ENCODE measurements at regions not wholly inside any gene's neighbourhood (a gene's known extent, or its start where the extent isn't known, plus 50 kb on each side); places are given as distances from the start of the nearest gene placed in this dataset.

- Mint-ChIP-seq H3K27me3 (ENCODE audit: low read depth in 3 of 3) (no peaks in the 10 kb centered on the region), H3K36me3 (no peaks in the 10 kb centered on the region), H3K9me3 (peaks cover 9 to 19% (median 18%) of the 10 kb centered on the region in 7 donors), H3K4me3 (no peak overlapping the region), H3K4me1 (no peaks in the 10 kb centered on the region), H3K27ac (no peak overlapping the region)
- Histone ChIP-seq H2AFZ (ENCODE audit: insufficient read depth, low read depth, low read length, poor library complexity, severe bottlenecking) (no peak overlapping the region), H3K9me3 (replicated peaks in 1 of 2; ENCODE audit: control insufficient read depth in 1 of 2, insufficient read depth in 1 of 2, low read length in 2 of 2) (peaks cover 9 to 17% of the 10 kb centered on the region in 2 donors), H3K36me3 (replicated peaks in 1 of 2; ENCODE audit: control insufficient read depth in 1 of 2, insufficient read depth in 2 of 2, low read length in 2 of 2) (no peaks in the 10 kb centered on the region), H3K4me2 (replicated peaks; ENCODE audit: extremely low read depth, low read length, poor library complexity, severe bottlenecking) (no peak overlapping the region), H3K27ac (ENCODE audit: low read depth in 1 of 2, low read length in 2 of 2) (no peak overlapping the region), H3K27me3 (ENCODE audit: control insufficient read depth in 2 of 2, insufficient read depth in 2 of 2, low read length in 2 of 2) (no peaks in the 10 kb centered on the region), H4K20me1 (ENCODE audit: insufficient read depth, low read length) (no peaks in the 10 kb centered on the region), H3K79me2 (ENCODE audit: insufficient read depth, low read length) (no peaks in the 10 kb centered on the region), H3K9ac (ENCODE audit: insufficient read depth, low read length, poor library complexity, severe bottlenecking) (no peak overlapping the region), H3K4me1 (ENCODE audit: control insufficient read depth in 1 of 2, insufficient read depth in 2 of 2, low read length in 2 of 2) (no peaks in the 10 kb centered on the region), H3K4me3 (replicated peaks in 1 of 3; ENCODE audit: low read depth in 2 of 3, low read length in 3 of 3) (no peak overlapping the region)
- intact Hi-C loops (cut with micrococcal nuclease): no loop called here
- no CpG with 5 or more reads among the region's 2 CpGs for WGBS (ENCODE audit: insufficient coverage)
- TF ChIP-seq CTCF (IDR thresholded peaks at IDR 0.05): no peak
- no peak for DNase-seq
These were observed 469.7 kb downstream of the CPS1 start for GRCh38 chr2:211026109-211026508.

- no peak overlapping the region for H3K9ac ChIP-seq (ENCODE audit: insufficient read depth, low read length, poor library complexity, severe bottlenecking)
- no peaks in the 10 kb centered on the region for H3K27me3 Mint-ChIP-seq (ENCODE audit: low read depth in 3 of 3)
- H3K79me2 ChIP-seq (ENCODE audit: insufficient read depth, low read length): no peaks in the 10 kb centered on the region
- peaks cover 9 to 17% of the 10 kb centered on the region in 2 donors for H3K9me3 ChIP-seq (replicated peaks in 1 of 2; ENCODE audit: control insufficient read depth in 1 of 2, insufficient read depth in 1 of 2, low read length in 2 of 2)
- H3K4me3 ChIP-seq (replicated peaks in 1 of 3; ENCODE audit: low read depth in 2 of 3, low read length in 3 of 3): no peak overlapping the region
- intact Hi-C loops (cut with micrococcal nuclease): no loop called here
- H3K9me3 Mint-ChIP-seq: peaks cover 7 to 19% (median 16%) of the 10 kb centered on the region in 7 donors
- H3K27ac ChIP-seq (ENCODE audit: low read depth in 1 of 2, low read length in 2 of 2): no peak overlapping the region
- no peak overlapping the region for H3K4me2 ChIP-seq (replicated peaks; ENCODE audit: extremely low read depth, low read length, poor library complexity, severe bottlenecking)
- DNase-seq: no peak
- no peak overlapping the region for H3K4me3 Mint-ChIP-seq
- H3K36me3 Mint-ChIP-seq: no peaks in the 10 kb centered on the region
- no peaks in the 10 kb centered on the region for H4K20me1 ChIP-seq (ENCODE audit: insufficient read depth, low read length)
- no peak overlapping the region for H3K27ac Mint-ChIP-seq
- no peaks in the 10 kb centered on the region for H3K4me1 ChIP-seq (ENCODE audit: control insufficient read depth in 1 of 2, insufficient read depth in 2 of 2, low read length in 2 of 2)
- H3K27me3 ChIP-seq (ENCODE audit: control insufficient read depth in 2 of 2, insufficient read depth in 2 of 2, low read length in 2 of 2): no peaks in the 10 kb centered on the region
- H3K4me1 Mint-ChIP-seq: no peaks in the 10 kb centered on the region
- TF ChIP-seq CTCF (IDR thresholded peaks at IDR 0.05): no peak
- no peak overlapping the region for H2AFZ ChIP-seq (ENCODE audit: insufficient read depth, low read depth, low read length, poor library complexity, severe bottlenecking)
- H3K36me3 ChIP-seq (replicated peaks in 1 of 2; ENCODE audit: control insufficient read depth in 1 of 2, insufficient read depth in 2 of 2, low read length in 2 of 2): no peaks in the 10 kb centered on the region
These were observed 471.6 kb downstream of the CPS1 start for GRCh38 chr2:211027976-211028375.
